PC-9 (cell line): ENCODE measurements at regions not wholly inside any gene's neighbourhood (a gene's known extent, or its start where the extent isn't known, plus 50 kb on each side); places are given as distances from the start of the nearest gene placed in this dataset.

Experiments used
- BruUV-seq: library from RNA; stranded (reverse); fragments of 400-500 nt; replicated peaks from 2 replicates; lab custom pipeline; 2021; lab: Mats Ljungman, UMichigan
- CTCF ChIA-PET: fragments of 300-600 bp; sonication (Branson Sonifier 250); formaldehyde crosslinking; loops from one replicate; lab custom pipeline; 2022; ENCODE audit warnings: antibody characterized with exemption; lab: Charles Lee
- POLR2A ChIA-PET: fragments of 300-600 bp; sonication (Branson Sonifier 250); formaldehyde crosslinking; loops from one replicate; lab custom pipeline; 2022; ENCODE audit warnings: antibody characterized with exemption; ENCODE audit not compliant: unreplicated experiment; lab: Charles Lee
- DNase-seq, 2 experiments: peaks; one replicate each; pipeline versions ENCODE4 v3.0.0 to v3.0.0-alpha.2; 2015 to 2022; ENCODE audit warnings: mixed read lengths in 1 of 2
- H2AFZ ChIP-seq: fragments of 200-600 bp; sonication (generic); 2 replicates; pipeline ENCODE4 v1.8.1; 2017; ENCODE audit warnings: antibody characterized with exemption
- H3F3A ChIP-seq: fragments of 200-600 bp; sonication (generic); 2 replicates; pipeline ENCODE4 v1.8.1; 2017; ENCODE audit warnings: antibody characterized with exemption, mild to moderate bottlenecking, low read depth; ENCODE audit not compliant: insufficient read depth
- H3K27ac ChIP-seq: fragments of 200-600 bp; sonication (generic); 2 replicates; pipeline ENCODE4 v1.6.1; 2016; ENCODE audit warnings: mixed run types
- H3K27me3 ChIP-seq: fragments of 200-600 bp; sonication (generic); 2 replicates; pipeline ENCODE4 v1.6.1; 2016; ENCODE audit warnings: low read depth, mixed run types; ENCODE audit not compliant: insufficient read depth
- H3K36me3 ChIP-seq: fragments of 200-600 bp; sonication (generic); 2 replicates; pipeline ENCODE4 v1.6.1; 2016; ENCODE audit warnings: low read depth, mixed run types
- H3K4me1 ChIP-seq: fragments of 200-600 bp; sonication (generic); replicated peaks from 2 replicates; pipeline ENCODE4 v1.6.1; 2016; ENCODE audit warnings: mixed run types; ENCODE audit not compliant: insufficient read depth
- H3K4me2 ChIP-seq: fragments of 200-600 bp; sonication (generic); 2 replicates; pipeline ENCODE4 v1.6.1; 2017; ENCODE audit warnings: mixed run types
- H3K4me3 ChIP-seq: fragments of 200-600 bp; sonication (generic); 2 replicates; pipeline ENCODE4 v1.6.1; 2016; ENCODE audit warnings: mixed run types
- H3K79me2 ChIP-seq: fragments of 200-600 bp; sonication (generic); 2 replicates; pipeline ENCODE4 v1.6.1; 2017; ENCODE audit warnings: low read depth, mixed run types
- H3K9me2 ChIP-seq: fragments of 200-600 bp; sonication (generic); 2 replicates; pipeline ENCODE4 v1.8.1; 2017; ENCODE audit warnings: mild to moderate bottlenecking; ENCODE audit not compliant: insufficient read depth
- H3K9me3 ChIP-seq: fragments of 200-600 bp; sonication (generic); 2 replicates; pipeline ENCODE4 v1.8.1; 2016; ENCODE audit warnings: low read depth; ENCODE audit not compliant: insufficient read depth
- H4K20me1 ChIP-seq: fragments of 200-600 bp; sonication (generic); 2 replicates; pipeline ENCODE4 v1.8.1; 2017; ENCODE audit not compliant: insufficient read depth
- EZH2 ChIP-seq: fragments of 200-600 bp; sonication (generic); IDR thresholded peaks from 2 replicates; pipeline ENCODE4 v1.8.0; 2017; ENCODE audit warnings: antibody characterized with exemption, low read depth
- intact Hi-C: fragments of 100-400 bp; cut with micrococcal nuclease; formaldehyde crosslinking; loops from one replicate; pipeline ENCODE4 v1.10.0; 2022; ENCODE audit not compliant: unreplicated experiment
- TF ChIP-seq, protein P1 (sequence below): fragments of 200-600 bp; sonication (generic); conservative IDR thresholded peaks from 2 replicates; pipeline ENCODE4 v1.6.1; 2017; ENCODE audit warnings: mixed run types, antibody characterized with exemption, mild to moderate bottlenecking, moderate library complexity

DNA sequence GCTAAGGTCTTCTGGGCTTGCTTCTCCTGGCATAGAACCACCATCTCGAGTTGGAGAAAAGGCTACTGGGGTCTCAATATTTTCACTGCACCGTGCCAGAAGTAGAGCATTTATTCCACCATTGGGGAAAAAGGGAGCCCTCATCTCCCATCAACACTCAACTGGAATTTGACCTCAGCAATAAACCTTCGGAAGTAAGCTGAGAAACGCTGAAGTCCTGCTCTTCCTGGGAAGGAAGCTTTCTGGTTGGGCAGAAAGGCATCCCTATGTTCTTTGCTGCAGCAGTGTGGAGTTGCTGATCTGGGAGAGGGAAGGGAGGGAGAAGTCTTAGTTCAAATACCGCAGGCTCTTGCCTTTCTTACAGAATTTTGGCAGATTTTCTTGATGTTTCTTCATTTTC, 368.8 kb downstream of the NUP35 start:
- H3K79me2 ChIP-seq: no peaks in the 10 kb centered on the region
- no TSS peak for BruUV-seq
- DNase-seq: peak in 1 of 2 experiments; percentile 30
- H3K27ac ChIP-seq: no peak overlapping the region
- no peaks in the 10 kb centered on the region for H4K20me1 ChIP-seq
- H3K4me1 ChIP-seq: no peaks in the 10 kb centered on the region
- no peak overlapping the region for H3K4me2 ChIP-seq
- ChIA-PET CTCF (no interaction called here), POLR2A (interaction anchor here (0.5 kb wide), 1 partner anchor 705 kb away, joined by 3 read pairs; no protein-coding TSS in a partner anchor)
- no peaks in the 10 kb centered on the region for H3K9me3 ChIP-seq
- TF ChIP-seq EZH2: no peak
- TF ChIP-seq, protein P1, sequence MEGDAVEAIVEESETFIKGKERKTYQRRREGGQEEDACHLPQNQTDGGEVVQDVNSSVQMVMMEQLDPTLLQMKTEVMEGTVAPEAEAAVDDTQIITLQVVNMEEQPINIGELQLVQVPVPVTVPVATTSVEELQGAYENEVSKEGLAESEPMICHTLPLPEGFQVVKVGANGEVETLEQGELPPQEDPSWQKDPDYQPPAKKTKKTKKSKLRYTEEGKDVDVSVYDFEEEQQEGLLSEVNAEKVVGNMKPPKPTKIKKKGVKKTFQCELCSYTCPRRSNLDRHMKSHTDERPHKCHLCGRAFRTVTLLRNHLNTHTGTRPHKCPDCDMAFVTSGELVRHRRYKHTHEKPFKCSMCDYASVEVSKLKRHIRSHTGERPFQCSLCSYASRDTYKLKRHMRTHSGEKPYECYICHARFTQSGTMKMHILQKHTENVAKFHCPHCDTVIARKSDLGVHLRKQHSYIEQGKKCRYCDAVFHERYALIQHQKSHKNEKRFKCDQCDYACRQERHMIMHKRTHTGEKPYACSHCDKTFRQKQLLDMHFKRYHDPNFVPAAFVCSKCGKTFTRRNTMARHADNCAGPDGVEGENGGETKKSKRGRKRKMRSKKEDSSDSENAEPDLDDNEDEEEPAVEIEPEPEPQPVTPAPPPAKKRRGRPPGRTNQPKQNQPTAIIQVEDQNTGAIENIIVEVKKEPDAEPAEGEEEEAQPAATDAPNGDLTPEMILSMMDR: no peak
- H3K36me3 ChIP-seq: no peaks in the 10 kb centered on the region
- intact Hi-C loops: no loop called here
- H3K4me3 ChIP-seq: no peak overlapping the region
- no peaks in the 10 kb centered on the region for H3F3A ChIP-seq
- H2AFZ ChIP-seq: no peak overlapping the region
- no peaks in the 10 kb centered on the region for H3K27me3 ChIP-seq
- no peaks in the 10 kb centered on the region for H3K9me2 ChIP-seq

GRCh38 chr2:183495079-183495478, 370.8 kb downstream of the NUP35 start:
- TF ChIP-seq EZH2: no peak
- TF ChIP-seq, protein P1: no peak
- Histone ChIP-seq H2AFZ (no peak overlapping the region), H3F3A (no peaks in the 10 kb centered on the region), H4K20me1 (no peaks in the 10 kb centered on the region), H3K27ac (no peak overlapping the region), H3K4me3 (no peak overlapping the region), H3K36me3 (no peaks in the 10 kb centered on the region), H3K4me1 (no peaks in the 10 kb centered on the region), H3K27me3 (no peaks in the 10 kb centered on the region), H3K9me3 (no peaks in the 10 kb centered on the region), H3K79me2 (no peaks in the 10 kb centered on the region), H3K4me2 (no peak overlapping the region), H3K9me2 (no peaks in the 10 kb centered on the region)
- BruUV-seq: no TSS peak
- intact Hi-C loops: no loop called here
- POLR2A ChIA-PET: no interaction called here
- no peak for DNase-seq
- CTCF ChIA-PET: no interaction called here

DNA sequence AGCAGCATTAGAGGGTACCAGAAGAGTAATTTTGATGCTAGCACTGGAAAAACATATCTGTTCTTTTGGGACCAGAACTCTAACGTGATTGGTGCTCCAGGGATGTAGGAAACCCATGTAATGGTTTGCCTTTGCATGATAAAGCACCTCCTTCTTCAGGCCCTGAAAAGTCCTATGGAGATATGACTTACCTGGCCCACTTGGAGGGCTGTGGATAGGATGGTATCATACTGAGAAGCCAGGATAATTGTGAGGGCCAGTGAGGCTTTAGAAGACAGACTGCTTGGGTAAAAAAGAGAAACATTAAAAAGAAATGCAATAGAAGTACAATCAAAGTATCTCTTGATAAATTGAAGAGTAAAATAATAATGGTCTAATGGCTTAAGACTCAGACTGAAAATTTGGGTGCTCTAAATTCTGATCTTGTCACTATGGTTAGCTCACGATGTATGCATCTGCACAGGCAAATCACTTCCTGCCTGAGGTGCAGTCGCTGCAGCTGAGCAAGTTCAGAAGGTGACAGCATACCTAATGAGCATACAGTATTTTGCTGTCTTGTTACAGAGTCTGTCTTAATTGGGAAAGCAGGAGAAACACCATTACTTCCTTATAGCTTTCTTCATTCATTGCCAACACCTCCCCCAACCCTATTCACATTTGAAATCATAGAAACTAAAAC, 371.5 kb downstream of the NUP35 start:
- intact Hi-C loops: no loop called here
- Histone ChIP-seq H3K27ac (no peak overlapping the region), H3K4me1 (no peaks in the 10 kb centered on the region), H3K36me3 (no peaks in the 10 kb centered on the region), H3K9me2 (no peaks in the 10 kb centered on the region), H2AFZ (no peak overlapping the region), H3K9me3 (no peaks in the 10 kb centered on the region), H4K20me1 (no peaks in the 10 kb centered on the region), H3K27me3 (no peaks in the 10 kb centered on the region), H3K79me2 (no peaks in the 10 kb centered on the region), H3K4me3 (no peak overlapping the region), H3F3A (no peaks in the 10 kb centered on the region), H3K4me2 (no peak overlapping the region)
- ChIA-PET CTCF (no interaction called here), POLR2A (no interaction called here)
- BruUV-seq: no TSS peak
- peak in 1 of 2 experiments; percentile 30 for DNase-seq
- TF ChIP-seq EZH2: no peak
- TF ChIP-seq, protein P1: no peak
